ENCODE measurements at regions not wholly inside any gene's neighbourhood (a gene's known extent, or its start where the extent isn't known, plus 50 kb on each side); places are given as distances from the start of the nearest gene placed in this dataset.

- TF ChIP-seq, protein P1, sequence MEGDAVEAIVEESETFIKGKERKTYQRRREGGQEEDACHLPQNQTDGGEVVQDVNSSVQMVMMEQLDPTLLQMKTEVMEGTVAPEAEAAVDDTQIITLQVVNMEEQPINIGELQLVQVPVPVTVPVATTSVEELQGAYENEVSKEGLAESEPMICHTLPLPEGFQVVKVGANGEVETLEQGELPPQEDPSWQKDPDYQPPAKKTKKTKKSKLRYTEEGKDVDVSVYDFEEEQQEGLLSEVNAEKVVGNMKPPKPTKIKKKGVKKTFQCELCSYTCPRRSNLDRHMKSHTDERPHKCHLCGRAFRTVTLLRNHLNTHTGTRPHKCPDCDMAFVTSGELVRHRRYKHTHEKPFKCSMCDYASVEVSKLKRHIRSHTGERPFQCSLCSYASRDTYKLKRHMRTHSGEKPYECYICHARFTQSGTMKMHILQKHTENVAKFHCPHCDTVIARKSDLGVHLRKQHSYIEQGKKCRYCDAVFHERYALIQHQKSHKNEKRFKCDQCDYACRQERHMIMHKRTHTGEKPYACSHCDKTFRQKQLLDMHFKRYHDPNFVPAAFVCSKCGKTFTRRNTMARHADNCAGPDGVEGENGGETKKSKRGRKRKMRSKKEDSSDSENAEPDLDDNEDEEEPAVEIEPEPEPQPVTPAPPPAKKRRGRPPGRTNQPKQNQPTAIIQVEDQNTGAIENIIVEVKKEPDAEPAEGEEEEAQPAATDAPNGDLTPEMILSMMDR (IDR thresholded peaks at IDR 0.05; ENCODE audit: low read length), result no peak
- no peak for TF ChIP-seq EZH2 (IDR thresholded peaks at IDR 0.05; ENCODE audit: borderline replicate concordance, low read length)
- Histone ChIP-seq H3K9ac (ENCODE audit: low read length) (no peak overlapping the region), H3K27me3 (ENCODE audit: insufficient read depth, low read length) (no peaks in the 10 kb centered on the region), H3F3A (ENCODE audit: insufficient read depth, low read length) (no peaks in the 10 kb centered on the region), H3K4me3 (ENCODE audit: low read depth, low read length, poor library complexity, severe bottlenecking) (no peak overlapping the region), H3K9me2 (ENCODE audit: low read depth, low read length) (no peaks in the 10 kb centered on the region; the same call in 1 of the 2 replicates), H3K9me3 (ENCODE audit: low read length) (no peaks in the 10 kb centered on the region), H3K4me2 (ENCODE audit: low read length) (no peak overlapping the region), H3K4me1 (ENCODE audit: insufficient read depth, low read length, severe bottlenecking) (no peaks in the 10 kb centered on the region), H4K20me1 (ENCODE audit: insufficient read depth, low read length) (no peaks in the 10 kb centered on the region), H3K79me2 (ENCODE audit: insufficient read depth, low read length) (no peaks in the 10 kb centered on the region), H3K27ac (ENCODE audit: low read depth, low read length, poor library complexity, severe bottlenecking) (no peak overlapping the region), H3K36me3 (ENCODE audit: insufficient read depth, low read length) (no peaks in the 10 kb centered on the region), H2AFZ (ENCODE audit: low read length) (no peak overlapping the region)
Observed at GRCh38 chr7:126177782-126178181, 1075.0 kb downstream of the GRM8 start.

DNA sequence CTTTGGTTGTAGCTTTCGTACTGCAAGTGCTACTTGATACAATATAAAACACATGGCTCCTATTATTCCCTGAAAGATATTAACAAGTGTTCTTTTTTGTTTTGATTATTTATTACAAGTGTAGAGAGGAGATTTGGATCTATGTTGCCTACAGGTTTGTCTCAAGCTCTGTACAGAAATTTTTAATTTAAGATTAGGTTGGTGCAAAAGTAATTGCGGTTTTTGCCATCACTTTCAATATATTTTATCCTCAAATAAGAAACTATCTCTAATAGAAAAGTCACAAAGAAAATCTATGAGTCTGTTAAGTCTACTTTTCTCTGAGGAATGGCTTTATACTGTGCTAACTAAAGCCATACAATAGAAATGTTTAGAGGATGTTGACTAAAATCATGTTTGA, 1086.1 kb downstream of the GRM8 start:
- H4K20me1 ChIP-seq (ENCODE audit: insufficient read depth, low read length), result no peaks in the 10 kb centered on the region
- no peaks in the 10 kb centered on the region for H3K4me1 ChIP-seq (ENCODE audit: insufficient read depth, low read length, severe bottlenecking)
- no peaks in the 10 kb centered on the region for H3K9me2 ChIP-seq (ENCODE audit: low read depth, low read length)
- no peaks in the 10 kb centered on the region for H3K27me3 ChIP-seq (ENCODE audit: insufficient read depth, low read length)
- H3F3A ChIP-seq (ENCODE audit: insufficient read depth, low read length), result no peaks in the 10 kb centered on the region
- H3K9me3 ChIP-seq (ENCODE audit: low read length), result no peaks in the 10 kb centered on the region
- no peak overlapping the region for H3K4me2 ChIP-seq (ENCODE audit: low read length)
- no peak overlapping the region for H3K27ac ChIP-seq (ENCODE audit: low read depth, low read length, poor library complexity, severe bottlenecking)
- no peak overlapping the region for H2AFZ ChIP-seq (ENCODE audit: low read length)
- no peak overlapping the region for H3K4me3 ChIP-seq (ENCODE audit: low read depth, low read length, poor library complexity, severe bottlenecking)
- no peaks in the 10 kb centered on the region for H3K36me3 ChIP-seq (ENCODE audit: insufficient read depth, low read length)
- no peak for TF ChIP-seq EZH2 (IDR thresholded peaks at IDR 0.05; ENCODE audit: borderline replicate concordance, low read length)
- TF ChIP-seq, protein P1 (IDR thresholded peaks at IDR 0.05; ENCODE audit: low read length), result no peak
- H3K9ac ChIP-seq (ENCODE audit: low read length), result no peak overlapping the region
- no peaks in the 10 kb centered on the region for H3K79me2 ChIP-seq (ENCODE audit: insufficient read depth, low read length)

GRCh38 chr7:126163647-126164046, 1089.1 kb downstream of the GRM8 start:
- no peak overlapping the region for H3K4me3 ChIP-seq (ENCODE audit: low read depth, low read length, poor library complexity, severe bottlenecking)
- no peaks in the 10 kb centered on the region for H3K4me1 ChIP-seq (ENCODE audit: insufficient read depth, low read length, severe bottlenecking)
- no peaks in the 10 kb centered on the region for H3K36me3 ChIP-seq (ENCODE audit: insufficient read depth, low read length)
- no peaks in the 10 kb centered on the region for H3K79me2 ChIP-seq (ENCODE audit: insufficient read depth, low read length)
- TF ChIP-seq, protein P1 (IDR thresholded peaks at IDR 0.05; ENCODE audit: low read length), result no peak
- TF ChIP-seq EZH2 (IDR thresholded peaks at IDR 0.05; ENCODE audit: borderline replicate concordance, low read length), result no peak
- no peaks in the 10 kb centered on the region for H3K27me3 ChIP-seq (ENCODE audit: insufficient read depth, low read length)
- no peaks in the 10 kb centered on the region for H3K9me2 ChIP-seq (ENCODE audit: low read depth, low read length)
- no peaks in the 10 kb centered on the region for H3F3A ChIP-seq (ENCODE audit: insufficient read depth, low read length)
- H3K4me2 ChIP-seq (ENCODE audit: low read length), result no peak overlapping the region
- no peaks in the 10 kb centered on the region for H3K9me3 ChIP-seq (ENCODE audit: low read length)
- H3K27ac ChIP-seq (ENCODE audit: low read depth, low read length, poor library complexity, severe bottlenecking), result no peak overlapping the region
- no peaks in the 10 kb centered on the region for H4K20me1 ChIP-seq (ENCODE audit: insufficient read depth, low read length)
- no peak overlapping the region for H2AFZ ChIP-seq (ENCODE audit: low read length)
- H3K9ac ChIP-seq (ENCODE audit: low read length), result no peak overlapping the region

All from OCI-LY1 (cell line).